ENCODE measurements at regions not wholly inside any gene's neighbourhood (a gene's known extent, or its start where the extent isn't known, plus 50 kb on each side); places are given as distances from the start of the nearest gene placed in this dataset.

DNA sequence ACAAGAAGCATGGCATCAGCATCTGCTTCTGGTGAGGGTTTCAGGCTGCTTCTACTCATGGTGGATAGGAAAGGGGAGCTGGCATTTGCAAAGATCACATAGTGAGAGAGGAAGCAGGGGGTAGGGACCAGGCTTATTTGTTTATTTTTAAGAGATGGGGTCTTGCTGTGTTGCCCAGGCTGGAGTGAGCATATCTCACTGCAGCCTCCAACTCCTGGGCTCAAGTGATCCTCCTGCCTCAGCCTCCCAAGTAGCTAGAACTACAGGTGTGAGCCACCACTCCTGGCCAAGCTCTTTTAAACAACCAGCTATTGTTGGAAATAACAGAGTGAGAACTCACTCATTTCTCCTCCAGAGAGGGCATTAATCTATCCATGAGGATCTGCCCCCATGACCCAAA is 138.8 kb upstream of the FOXN2 start:
- Mint-ChIP-seq H3K27ac (no peak overlapping the region), H3K36me3 (ENCODE audit: insufficient read depth) (no peaks in the 10 kb centered on the region), H3K9me3 (ENCODE audit: low read depth) (peaks cover 3% of the 10 kb centered on the region), H3K4me1 (ENCODE audit: low read depth) (no peaks in the 10 kb centered on the region), H3K4me3 (ENCODE audit: low read depth) (no peak overlapping the region), H3K27me3 (no peaks in the 10 kb centered on the region)
- DNase-seq (ENCODE audit: low spot score, unreplicated experiment) = no peak
- TF ChIP-seq, protein P1, sequence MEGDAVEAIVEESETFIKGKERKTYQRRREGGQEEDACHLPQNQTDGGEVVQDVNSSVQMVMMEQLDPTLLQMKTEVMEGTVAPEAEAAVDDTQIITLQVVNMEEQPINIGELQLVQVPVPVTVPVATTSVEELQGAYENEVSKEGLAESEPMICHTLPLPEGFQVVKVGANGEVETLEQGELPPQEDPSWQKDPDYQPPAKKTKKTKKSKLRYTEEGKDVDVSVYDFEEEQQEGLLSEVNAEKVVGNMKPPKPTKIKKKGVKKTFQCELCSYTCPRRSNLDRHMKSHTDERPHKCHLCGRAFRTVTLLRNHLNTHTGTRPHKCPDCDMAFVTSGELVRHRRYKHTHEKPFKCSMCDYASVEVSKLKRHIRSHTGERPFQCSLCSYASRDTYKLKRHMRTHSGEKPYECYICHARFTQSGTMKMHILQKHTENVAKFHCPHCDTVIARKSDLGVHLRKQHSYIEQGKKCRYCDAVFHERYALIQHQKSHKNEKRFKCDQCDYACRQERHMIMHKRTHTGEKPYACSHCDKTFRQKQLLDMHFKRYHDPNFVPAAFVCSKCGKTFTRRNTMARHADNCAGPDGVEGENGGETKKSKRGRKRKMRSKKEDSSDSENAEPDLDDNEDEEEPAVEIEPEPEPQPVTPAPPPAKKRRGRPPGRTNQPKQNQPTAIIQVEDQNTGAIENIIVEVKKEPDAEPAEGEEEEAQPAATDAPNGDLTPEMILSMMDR (IDR thresholded peaks at IDR 0.05; ENCODE audit: unreplicated experiment) = no peak

DNA sequence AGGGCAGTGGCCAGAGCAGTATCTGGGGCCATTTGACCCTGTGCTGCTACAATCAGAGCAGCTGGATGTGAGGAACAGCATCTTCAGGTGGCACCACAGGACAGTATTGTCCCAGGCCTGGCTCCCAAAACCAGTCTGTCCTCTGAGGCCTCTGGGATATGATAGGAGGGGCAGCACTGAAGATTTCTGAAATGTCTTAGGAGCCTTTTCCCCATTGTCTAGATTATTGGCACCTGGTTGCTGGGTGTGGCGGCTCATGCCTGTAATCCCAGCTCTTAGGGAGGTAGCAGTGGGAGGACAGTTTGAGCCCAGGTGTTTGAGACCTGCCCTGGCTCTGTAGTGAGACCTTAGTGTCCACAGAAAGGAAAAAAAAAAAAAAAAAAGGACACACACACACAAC is 137.6 kb upstream of the FOXN2 start:
- Mint-ChIP-seq H3K27ac (no peak overlapping the region), H3K9me3 (ENCODE audit: low read depth) (peaks cover 3% of the 10 kb centered on the region)

DNA sequence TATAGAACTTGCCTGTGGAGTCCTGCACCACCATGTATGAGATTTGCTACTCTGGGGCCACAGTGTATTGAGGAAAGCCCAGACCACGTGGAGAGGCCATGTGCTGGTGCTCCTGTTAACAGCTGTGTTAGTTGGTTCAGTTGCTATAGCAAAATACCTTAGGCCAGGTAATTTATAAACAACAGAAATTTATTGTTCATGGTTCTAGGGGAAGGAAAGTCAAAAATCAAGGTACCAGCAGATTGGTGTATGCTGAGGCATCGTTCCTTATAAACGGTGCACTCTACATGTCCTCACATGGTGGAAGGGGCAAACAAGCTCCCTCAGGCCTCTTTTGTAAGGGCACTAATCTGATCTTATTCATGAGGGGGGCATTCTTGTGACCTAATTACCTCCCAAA is 135.9 kb upstream of the FOXN2 start:
- Mint-ChIP-seq H3K36me3 (ENCODE audit: insufficient read depth) (no peaks in the 10 kb centered on the region), H3K27ac (no peak overlapping the region), H3K27me3 (no peaks in the 10 kb centered on the region), H3K9me3 (ENCODE audit: low read depth) (peaks cover 3% of the 10 kb centered on the region), H3K4me1 (ENCODE audit: low read depth) (no peaks in the 10 kb centered on the region), H3K4me3 (ENCODE audit: low read depth) (no peak overlapping the region)
- DNase-seq (ENCODE audit: low spot score, unreplicated experiment) = no peak
- TF ChIP-seq, protein P1 (IDR thresholded peaks at IDR 0.05; ENCODE audit: unreplicated experiment) = no peak

More for the DNA sequence above, 137.6 kb upstream of the FOXN2 start:
- H3K27me3 Mint-ChIP-seq = no peaks in the 10 kb centered on the region
- no peaks in the 10 kb centered on the region for H3K36me3 Mint-ChIP-seq (ENCODE audit: insufficient read depth)
- H3K4me1 Mint-ChIP-seq (ENCODE audit: low read depth) = no peaks in the 10 kb centered on the region
- TF ChIP-seq, protein P1 (IDR thresholded peaks at IDR 0.05; ENCODE audit: unreplicated experiment) = no peak
- no peak for DNase-seq (ENCODE audit: low spot score, unreplicated experiment)
- no peak overlapping the region for H3K4me3 Mint-ChIP-seq (ENCODE audit: low read depth)

DNA sequence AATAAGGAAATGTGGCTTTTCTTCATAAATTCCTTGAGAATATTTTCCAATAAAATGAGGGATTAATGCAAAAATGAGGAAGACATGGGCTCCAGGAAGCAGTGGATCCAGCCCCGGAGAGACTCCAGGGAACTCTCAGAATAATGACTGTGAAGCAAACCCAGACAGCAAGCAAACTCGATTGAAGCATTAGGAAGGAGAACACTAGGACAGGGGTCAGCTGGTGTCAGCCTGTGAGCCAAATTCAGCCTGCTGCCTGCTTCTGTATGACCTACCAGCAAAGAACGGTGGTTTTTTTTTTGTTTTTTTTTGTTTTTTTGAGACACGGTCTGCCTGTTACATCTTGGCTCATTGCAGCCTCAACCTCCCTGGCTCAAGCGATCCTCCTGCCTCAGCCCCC is 133.9 kb upstream of the FOXN2 start:
- Mint-ChIP-seq H3K27me3 (no peaks in the 10 kb centered on the region), H3K4me3 (ENCODE audit: low read depth) (no peak overlapping the region), H3K36me3 (ENCODE audit: insufficient read depth) (no peaks in the 10 kb centered on the region), H3K27ac (no peak overlapping the region), H3K4me1 (ENCODE audit: low read depth) (peaks cover 3% of the 10 kb centered on the region), H3K9me3 (ENCODE audit: low read depth) (peaks cover 3% of the 10 kb centered on the region)
- no peak for DNase-seq (ENCODE audit: low spot score, unreplicated experiment)
- TF ChIP-seq, protein P1 (IDR thresholded peaks at IDR 0.05; ENCODE audit: unreplicated experiment) = no peak

DNA sequence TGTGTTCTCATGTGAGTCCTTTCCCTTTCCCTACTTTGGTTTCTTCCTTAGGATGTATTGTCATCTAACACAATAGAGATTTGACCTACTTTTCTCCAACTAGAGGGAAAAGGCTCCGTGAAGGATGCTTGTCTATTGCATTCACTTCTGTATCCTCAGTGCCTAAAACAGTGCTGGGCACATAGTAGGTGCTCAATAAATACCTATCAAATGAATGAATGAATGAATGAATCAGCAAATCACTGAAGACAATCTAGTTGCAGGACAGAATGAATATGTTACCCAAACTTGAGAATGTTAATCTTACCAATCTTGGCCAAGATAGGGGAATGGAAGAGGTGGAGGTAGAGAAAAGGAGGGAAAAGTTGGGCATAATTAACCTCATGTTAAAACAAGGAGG is 131.2 kb upstream of the FOXN2 start:
- H3K9me3 Mint-ChIP-seq (ENCODE audit: low read depth) = no peaks in the 10 kb centered on the region
- no peak overlapping the region for H3K27ac Mint-ChIP-seq
- no peak overlapping the region for H3K4me3 Mint-ChIP-seq (ENCODE audit: low read depth)
- H3K36me3 Mint-ChIP-seq (ENCODE audit: insufficient read depth) = no peaks in the 10 kb centered on the region
- DNase-seq (ENCODE audit: low spot score, unreplicated experiment) = no peak
- TF ChIP-seq, protein P1 (IDR thresholded peaks at IDR 0.05; ENCODE audit: unreplicated experiment) = no peak
- peaks cover 3% of the 10 kb centered on the region for H3K4me1 Mint-ChIP-seq (ENCODE audit: low read depth)
- H3K27me3 Mint-ChIP-seq = no peaks in the 10 kb centered on the region
